ENCODE measurements at regions not wholly inside any gene's neighbourhood (a gene's known extent, or its start where the extent isn't known, plus 50 kb on each side); places are given as distances from the start of the nearest gene placed in this dataset.

- TF ChIP-seq REST (IDR thresholded peaks at IDR 0.05; ENCODE audit: borderline replicate concordance) (no peak), REST (CRISPR knock-in tag; IDR thresholded peaks at IDR 0.05; ENCODE audit: low read depth) (no peak), ZNF274 (IDR thresholded peaks at IDR 0.05; ENCODE audit: borderline replicate concordance, low read depth, low read length) (no peak), EP300 (IDR thresholded peaks at IDR 0.05; ENCODE audit: low read length) (no peak), POLR2A (conservative IDR thresholded peaks at IDR 0.05) (no peak), ZNF174 (CRISPR knock-in tag; IDR thresholded peaks at IDR 0.05) (no peak), CEBPZ (IDR thresholded peaks at IDR 0.05; ENCODE audit: borderline replicate concordance, low read depth, low read length) (no peak), KAT7 (CRISPR knock-in tag; IDR thresholded peaks at IDR 0.05; ENCODE audit: borderline replicate concordance) (no peak), CTCF (IDR thresholded peaks at IDR 0.05 in 2 of 3, conservative IDR thresholded peaks at IDR 0.05 in 1 of 3; ENCODE audit: insufficient read depth in 2 of 3, low read depth in 1 of 3, low read length in 3 of 3) (no peak)
These were observed 276.9 kb upstream of the E2F7 start for GRCh38 chr12:77342253-77342652.
